ENCODE measurements at regions not wholly inside any gene's neighbourhood (a gene's known extent, or its start where the extent isn't known, plus 50 kb on each side); places are given as distances from the start of the nearest gene placed in this dataset.
A peak's percentile ranks its signal among the peaks of the same experiment; 100 is the strongest.
"Not testable (repeated sequence)": the region's sequence is repeated elsewhere in the genome, so short reads cannot be mapped to it uniquely, and the experiment has no call there.

- not testable (repeated sequence) for H3K9me3 ChIP-seq (ENCODE audit: control insufficient read depth, insufficient read depth, low read length); H3K27ac ChIP-seq (ENCODE audit: low read depth, low read length); H3K4me1 ChIP-seq (ENCODE audit: control insufficient read depth, insufficient read depth, low read length); H3K36me3 ChIP-seq (ENCODE audit: control insufficient read depth, insufficient read depth, low read length); H3K4me3 ChIP-seq (ENCODE audit: low read depth, low read length); DNase-seq (ENCODE audit: low read depth in 4 of 6, low spot score in 6 of 6); H3K27me3 ChIP-seq (ENCODE audit: control insufficient read depth, insufficient read depth, low read length)
- WGBS (ENCODE audit: insufficient coverage), result no CpG with 5 or more reads among the region's 6 CpGs
Observed at GRCh38 chr7:16263377-16263776, 158.0 kb downstream of the CRPPA start.

GRCh38 chr7:16261654-16262053 lies 159.7 kb downstream of the CRPPA start:
- Histone ChIP-seq H3K27ac (ENCODE audit: low read depth, low read length) (no peak overlapping the region), H3K9me3 (ENCODE audit: control insufficient read depth, insufficient read depth, low read length) (no peaks in the 10 kb centered on the region), H3K36me3 (ENCODE audit: control insufficient read depth, insufficient read depth, low read length) (no peaks in the 10 kb centered on the region), H3K4me1 (ENCODE audit: control insufficient read depth, insufficient read depth, low read length) (no peaks in the 10 kb centered on the region), H3K4me3 (ENCODE audit: low read depth, low read length) (no peak overlapping the region), H3K27me3 (ENCODE audit: control insufficient read depth, insufficient read depth, low read length) (no peaks in the 10 kb centered on the region)
- DNase-seq (ENCODE audit: low read depth in 4 of 6, low spot score in 6 of 6), result no peak
- no CpG with 5 or more reads among the region's 5 CpGs for WGBS (ENCODE audit: insufficient coverage)

GRCh38 chr7:16261100-16261499 lies 160.2 kb downstream of the CRPPA start:
- no CpG with 5 or more reads among the region's 2 CpGs for WGBS (ENCODE audit: insufficient coverage)

GRCh38 chr7:16260236-16260728 lies 161.1 kb downstream of the CRPPA start:
- Histone ChIP-seq H3K27me3 (ENCODE audit: control insufficient read depth, insufficient read depth, low read length) (no peaks in the 10 kb centered on the region), H3K36me3 (ENCODE audit: control insufficient read depth, insufficient read depth, low read length) (no peaks in the 10 kb centered on the region), H3K4me1 (ENCODE audit: control insufficient read depth, insufficient read depth, low read length) (no peaks in the 10 kb centered on the region), H3K4me3 (ENCODE audit: low read depth, low read length) (no peak overlapping the region), H3K27ac (ENCODE audit: low read depth, low read length) (no peak overlapping the region), H3K9me3 (ENCODE audit: control insufficient read depth, insufficient read depth, low read length) (no peaks in the 10 kb centered on the region)
- no CpG with 5 or more reads among the region's 1 CpG for WGBS (ENCODE audit: insufficient coverage)
- DNase-seq (ENCODE audit: low read depth in 4 of 6, low spot score in 6 of 6), result peak in 1 of 6 donors; percentile 33

More at GRCh38 chr7:16261100-16261499, 160.2 kb downstream of the CRPPA start:
- Histone ChIP-seq H3K4me1 (ENCODE audit: control insufficient read depth, insufficient read depth, low read length) (no peaks in the 10 kb centered on the region), H3K27me3 (ENCODE audit: control insufficient read depth, insufficient read depth, low read length) (no peaks in the 10 kb centered on the region), H3K9me3 (ENCODE audit: control insufficient read depth, insufficient read depth, low read length) (no peaks in the 10 kb centered on the region), H3K36me3 (ENCODE audit: control insufficient read depth, insufficient read depth, low read length) (no peaks in the 10 kb centered on the region), H3K4me3 (ENCODE audit: low read depth, low read length) (no peak overlapping the region), H3K27ac (ENCODE audit: low read depth, low read length) (no peak overlapping the region)
- DNase-seq (ENCODE audit: low read depth in 4 of 6, low spot score in 6 of 6), result no peak

GRCh38 chr7:16256419-16256818 lies 164.9 kb downstream of the CRPPA start:
- not testable (repeated sequence) for DNase-seq (ENCODE audit: low read depth in 4 of 6, low spot score in 6 of 6); H3K4me1 ChIP-seq (ENCODE audit: control insufficient read depth, insufficient read depth, low read length); H3K36me3 ChIP-seq (ENCODE audit: control insufficient read depth, insufficient read depth, low read length); H3K27me3 ChIP-seq (ENCODE audit: control insufficient read depth, insufficient read depth, low read length); H3K9me3 ChIP-seq (ENCODE audit: control insufficient read depth, insufficient read depth, low read length); H3K27ac ChIP-seq (ENCODE audit: low read depth, low read length); H3K4me3 ChIP-seq (ENCODE audit: low read depth, low read length)
- WGBS (ENCODE audit: insufficient coverage), result no CpG with 5 or more reads among the region's 1 CpG

- DNase-seq (ENCODE audit: low read depth in 4 of 6, low spot score in 6 of 6); H3K27me3 ChIP-seq (ENCODE audit: control insufficient read depth, insufficient read depth, low read length); H3K9me3 ChIP-seq (ENCODE audit: control insufficient read depth, insufficient read depth, low read length); H3K4me1 ChIP-seq (ENCODE audit: control insufficient read depth, insufficient read depth, low read length); H3K4me3 ChIP-seq (ENCODE audit: low read depth, low read length); H3K36me3 ChIP-seq (ENCODE audit: control insufficient read depth, insufficient read depth, low read length); H3K27ac ChIP-seq (ENCODE audit: low read depth, low read length): not testable (repeated sequence)
- no CpG with 5 or more reads among the region's 2 CpGs for WGBS (ENCODE audit: insufficient coverage)
Observed at GRCh38 chr7:16255952-16256351, 165.4 kb downstream of the CRPPA start.

- not testable (repeated sequence) for DNase-seq (ENCODE audit: low read depth in 4 of 6, low spot score in 6 of 6)
- WGBS (ENCODE audit: insufficient coverage), result no CpG with 5 or more reads among the region's 2 CpGs
Observed at GRCh38 chr7:16250655-16251054, 170.7 kb downstream of the CRPPA start.

GRCh38 chr7:16249204-16249603 lies 172.1 kb downstream of the CRPPA start:
- 97% methylated on average over 7 of the region's 7 CpGs for WGBS (ENCODE audit: insufficient coverage)
- not testable (repeated sequence) for H3K4me1 ChIP-seq (ENCODE audit: control insufficient read depth, insufficient read depth, low read length); H3K27ac ChIP-seq (ENCODE audit: low read depth, low read length); H3K4me3 ChIP-seq (ENCODE audit: low read depth, low read length); H3K27me3 ChIP-seq (ENCODE audit: control insufficient read depth, insufficient read depth, low read length); H3K36me3 ChIP-seq (ENCODE audit: control insufficient read depth, insufficient read depth, low read length); DNase-seq (ENCODE audit: low read depth in 4 of 6, low spot score in 6 of 6); H3K9me3 ChIP-seq (ENCODE audit: control insufficient read depth, insufficient read depth, low read length)

More at GRCh38 chr7:16250655-16251054, 170.7 kb downstream of the CRPPA start:
- not testable (repeated sequence) for H3K27me3 ChIP-seq (ENCODE audit: control insufficient read depth, insufficient read depth, low read length); H3K4me1 ChIP-seq (ENCODE audit: control insufficient read depth, insufficient read depth, low read length); H3K27ac ChIP-seq (ENCODE audit: low read depth, low read length); H3K4me3 ChIP-seq (ENCODE audit: low read depth, low read length); H3K9me3 ChIP-seq (ENCODE audit: control insufficient read depth, insufficient read depth, low read length); H3K36me3 ChIP-seq (ENCODE audit: control insufficient read depth, insufficient read depth, low read length)

- H3K4me1 ChIP-seq (ENCODE audit: control insufficient read depth, insufficient read depth, low read length); H3K27ac ChIP-seq (ENCODE audit: low read depth, low read length); H3K9me3 ChIP-seq (ENCODE audit: control insufficient read depth, insufficient read depth, low read length); DNase-seq (ENCODE audit: low read depth in 4 of 6, low spot score in 6 of 6); H3K4me3 ChIP-seq (ENCODE audit: low read depth, low read length); H3K27me3 ChIP-seq (ENCODE audit: control insufficient read depth, insufficient read depth, low read length); H3K36me3 ChIP-seq (ENCODE audit: control insufficient read depth, insufficient read depth, low read length): not testable (repeated sequence)
- 98% methylated on average over 6 of the region's 6 CpGs for WGBS (ENCODE audit: insufficient coverage)
Observed at GRCh38 chr7:16248556-16248955, 172.8 kb downstream of the CRPPA start.

- H3K4me1 ChIP-seq (ENCODE audit: control insufficient read depth, insufficient read depth, low read length), result no peaks in the 10 kb centered on the region
- DNase-seq (ENCODE audit: low read depth in 4 of 6, low spot score in 6 of 6), result no peak
- no peaks in the 10 kb centered on the region for H3K9me3 ChIP-seq (ENCODE audit: control insufficient read depth, insufficient read depth, low read length)
- H3K36me3 ChIP-seq (ENCODE audit: control insufficient read depth, insufficient read depth, low read length), result no peaks in the 10 kb centered on the region
- no peak overlapping the region for H3K4me3 ChIP-seq (ENCODE audit: low read depth, low read length)
- no CpG with 5 or more reads among the region's 3 CpGs for WGBS (ENCODE audit: insufficient coverage)
- H3K27me3 ChIP-seq (ENCODE audit: control insufficient read depth, insufficient read depth, low read length), result no peaks in the 10 kb centered on the region
- no peak overlapping the region for H3K27ac ChIP-seq (ENCODE audit: low read depth, low read length)
Observed at GRCh38 chr7:16244469-16244868, 176.9 kb downstream of the CRPPA start.

All from spinal cord (tissue), 9 donors.